Skeletal muscle tissue (tissue), 3 donors: ENCODE measurements at regions not wholly inside any gene's neighbourhood (a gene's known extent, or its start where the extent isn't known, plus 50 kb on each side); places are given as distances from the start of the nearest gene placed in this dataset.
"Not testable (repeated sequence)": the region's sequence is repeated elsewhere in the genome, so short reads cannot be mapped to it uniquely, and the experiment has no call there.

ENCODE experiments used
- H3K27ac ChIP-seq: one replicate; pipeline ENCODE4 v1.7.0; 2013; ENCODE audit warnings: mild to moderate bottlenecking, low read depth, low read length, inconsistent platforms
- H3K27me3 ChIP-seq, 3 donors: one replicate each; pipeline ENCODE4 v1.7.0; 2013; ENCODE audit warnings: low read length in 3 of 3; ENCODE audit not compliant: control insufficient read depth in 3 of 3, insufficient read depth in 3 of 3
- H3K36me3 ChIP-seq, 3 donors: one replicate each; pipeline ENCODE4 v1.7.0; 2013; ENCODE audit warnings: low read length in 3 of 3; ENCODE audit not compliant: control insufficient read depth in 3 of 3, insufficient read depth in 3 of 3
- H3K4me1 ChIP-seq, 3 donors: one replicate each; pipeline ENCODE4 v1.7.0; 2013; ENCODE audit warnings: low read length in 3 of 3, mild to moderate bottlenecking in 3 of 3; ENCODE audit not compliant: control insufficient read depth in 3 of 3, insufficient read depth in 3 of 3
- H3K4me3 ChIP-seq, 3 donors: one replicate each; pipeline ENCODE4 v1.7.0; 2013; ENCODE audit warnings: low read length in 3 of 3
- H3K9ac ChIP-seq, 3 donors: one replicate each; pipeline ENCODE4 v1.7.0; 2013; ENCODE audit warnings: low read length in 3 of 3, mild to moderate bottlenecking in 3 of 3, moderate library complexity in 2 of 3, low read depth in 1 of 3
- H3K9me3 ChIP-seq, 3 donors: one replicate each; pipeline ENCODE4 v1.7.0; 2013; ENCODE audit warnings: low read length in 3 of 3; ENCODE audit not compliant: control insufficient read depth in 3 of 3
- donor health status: Osteomylitis.

- Histone ChIP-seq H3K27me3 (no peaks in the 10 kb centered on the region), H3K9me3 (no peaks in the 10 kb centered on the region), H3K36me3 (no peaks in the 10 kb centered on the region), H3K27ac (no peak overlapping the region), H3K4me1 (no peaks in the 10 kb centered on the region), H3K4me3 (no peak overlapping the region), H3K9ac (no peak overlapping the region)
Observed at GRCh38 chr20:53809728-53810365, 216.2 kb upstream of the ZNF217 start.

- H3K27me3 ChIP-seq, result no peaks in the 10 kb centered on the region
- no peaks in the 10 kb centered on the region for H3K9me3 ChIP-seq
- no peak overlapping the region for H3K9ac ChIP-seq
- no peaks in the 10 kb centered on the region for H3K4me1 ChIP-seq
- no peak overlapping the region for H3K4me3 ChIP-seq
- no peaks in the 10 kb centered on the region for H3K36me3 ChIP-seq
- H3K27ac ChIP-seq, result no peak overlapping the region
Observed at GRCh38 chr20:53809217-53809616, 215.6 kb upstream of the ZNF217 start.

- no peak overlapping the region for H3K4me3 ChIP-seq
- no peaks in the 10 kb centered on the region for H3K9me3 ChIP-seq
- H3K27me3 ChIP-seq, result no peaks in the 10 kb centered on the region
- no peaks in the 10 kb centered on the region for H3K36me3 ChIP-seq
- no peak overlapping the region for H3K9ac ChIP-seq
- no peaks in the 10 kb centered on the region for H3K4me1 ChIP-seq
- H3K27ac ChIP-seq, result no peak overlapping the region
Observed at GRCh38 chr20:53808733-53809132, 215.1 kb upstream of the ZNF217 start.

- not testable (repeated sequence) for H3K9ac ChIP-seq, H3K36me3 ChIP-seq, H3K4me1 ChIP-seq, H3K27ac ChIP-seq, H3K4me3 ChIP-seq, H3K9me3 ChIP-seq, H3K27me3 ChIP-seq
Observed at GRCh38 chr20:53808302-53808701, 214.7 kb upstream of the ZNF217 start.

- H3K4me1 ChIP-seq, result no peaks in the 10 kb centered on the region
- no peak overlapping the region for H3K9ac ChIP-seq
- H3K36me3 ChIP-seq, result no peaks in the 10 kb centered on the region
- no peaks in the 10 kb centered on the region for H3K9me3 ChIP-seq
- no peak overlapping the region for H3K27ac ChIP-seq
- H3K27me3 ChIP-seq, result no peaks in the 10 kb centered on the region
- no peak overlapping the region for H3K4me3 ChIP-seq
Observed at GRCh38 chr20:53806683-53807401, 213.2 kb upstream of the ZNF217 start.

GRCh38 chr20:53805895-53806384 lies 212.3 kb upstream of the ZNF217 start:
- no peaks in the 10 kb centered on the region for H3K36me3 ChIP-seq
- no peaks in the 10 kb centered on the region for H3K9me3 ChIP-seq
- H3K27ac ChIP-seq, result no peak overlapping the region
- H3K27me3 ChIP-seq, result no peaks in the 10 kb centered on the region
- no peaks in the 10 kb centered on the region for H3K4me1 ChIP-seq
- no peak overlapping the region for H3K9ac ChIP-seq
- H3K4me3 ChIP-seq, result no peak overlapping the region

- no peak overlapping the region for H3K9ac ChIP-seq
Observed at GRCh38 chr20:53804920-53805894, 211.6 kb upstream of the ZNF217 start.

GRCh38 chr20:53804308-53804707 lies 210.7 kb upstream of the ZNF217 start:
- not testable (repeated sequence) for H3K9me3 ChIP-seq, H3K9ac ChIP-seq, H3K27ac ChIP-seq, H3K36me3 ChIP-seq, H3K4me3 ChIP-seq, H3K4me1 ChIP-seq, H3K27me3 ChIP-seq

More at GRCh38 chr20:53804920-53805894, 211.6 kb upstream of the ZNF217 start:
- no peak overlapping the region for H3K27ac ChIP-seq
- no peaks in the 10 kb centered on the region for H3K27me3 ChIP-seq
- no peaks in the 10 kb centered on the region for H3K9me3 ChIP-seq
- H3K4me3 ChIP-seq, result no peak overlapping the region
- no peaks in the 10 kb centered on the region for H3K36me3 ChIP-seq
- H3K4me1 ChIP-seq, result no peaks in the 10 kb centered on the region

GRCh38 chr20:53803492-53804155 lies 210.0 kb upstream of the ZNF217 start:
- no peaks in the 10 kb centered on the region for H3K4me1 ChIP-seq
- no peaks in the 10 kb centered on the region for H3K36me3 ChIP-seq
- no peaks in the 10 kb centered on the region for H3K27me3 ChIP-seq
- H3K9ac ChIP-seq, result no peak overlapping the region
- no peaks in the 10 kb centered on the region for H3K9me3 ChIP-seq
- no peak overlapping the region for H3K27ac ChIP-seq
- H3K4me3 ChIP-seq, result no peak overlapping the region
